ENCODE measurements at regions not wholly inside any gene's neighbourhood (a gene's known extent, or its start where the extent isn't known, plus 50 kb on each side); places are given as distances from the start of the nearest gene placed in this dataset.

GRCh38 chr3:64900617-64901521 is 213.1 kb upstream of the ADAMTS9 start:
- Histone ChIP-seq H3K36me3 (ENCODE audit: control insufficient read depth in 1 of 2, insufficient read depth in 2 of 2, low read length in 2 of 2) (no peaks in the 10 kb centered on the region), H2AFZ (ENCODE audit: low read depth, low read length, poor library complexity, severe bottlenecking) (no peak overlapping the region), H3K9me3 (ENCODE audit: control insufficient read depth in 1 of 2, insufficient read depth in 1 of 2, low read depth in 1 of 2, low read length in 2 of 2) (no peaks in the 10 kb centered on the region), H3K9ac (ENCODE audit: low read length) (no peak overlapping the region), H3K27me3 (ENCODE audit: insufficient read depth, low read length) (no peaks in the 10 kb centered on the region), H3K4me2 (ENCODE audit: low read length) (no peak overlapping the region), H4K20me1 (ENCODE audit: insufficient read depth) (no peaks in the 10 kb centered on the region), H3K4me3 (replicated peaks in 1 of 2; ENCODE audit: low read depth in 1 of 2, low read length in 2 of 2) (no peak overlapping the region), H3K4me1 (ENCODE audit: control insufficient read depth in 1 of 2, insufficient read depth in 2 of 2, low read length in 2 of 2) (no peaks in the 10 kb centered on the region), H3K79me2 (ENCODE audit: insufficient read depth, low read length) (no peaks in the 10 kb centered on the region), H3K27ac (ENCODE audit: low read depth, low read length) (no peak overlapping the region), H3K9me2 (ENCODE audit: insufficient read depth) (no peaks in the 10 kb centered on the region)
- intact Hi-C loops (cut with micrococcal nuclease) = no loop called here
- DNase-seq (ENCODE audit: low read depth, low spot score) (no peak), ATAC-seq (no peak)
- RAD21 ChIA-PET (ENCODE audit: low non-redundant PET in 1 of 2, low total read pairs in 2 of 2, uncharacterized antibody in 2 of 2, unreplicated experiment in 2 of 2) = no interaction called here
- POLR2A ChIA-PET = no interaction called here
- CTCF ChIA-PET = no interaction called here
- no TSS peak for BruUV-seq (replicated peaks)
- TF ChIP-seq CEBPB (IDR thresholded peaks at IDR 0.05; ENCODE audit: low read depth) = no peak

GRCh38 chr3:64900156-64900555 is 212.4 kb upstream of the ADAMTS9 start:
- H3K4me2 ChIP-seq (ENCODE audit: low read length) = no peak overlapping the region
- DNase-seq (ENCODE audit: low read depth, low spot score) (no peak), ATAC-seq (no peak)
- no peaks in the 10 kb centered on the region for H3K9me3 ChIP-seq (ENCODE audit: control insufficient read depth in 1 of 2, insufficient read depth in 1 of 2, low read depth in 1 of 2, low read length in 2 of 2)
- H2AFZ ChIP-seq (ENCODE audit: low read depth, low read length, poor library complexity, severe bottlenecking) = no peak overlapping the region
- H3K9ac ChIP-seq (ENCODE audit: low read length) = no peak overlapping the region
- no peaks in the 10 kb centered on the region for H3K4me1 ChIP-seq (ENCODE audit: control insufficient read depth in 1 of 2, insufficient read depth in 2 of 2, low read length in 2 of 2)
- ChIA-PET CTCF (no interaction called here), POLR2A (no interaction called here), RAD21 (ENCODE audit: low non-redundant PET in 1 of 2, low total read pairs in 2 of 2, uncharacterized antibody in 2 of 2, unreplicated experiment in 2 of 2) (no interaction called here)
- intact Hi-C loops (cut with micrococcal nuclease) = no loop called here
- TF ChIP-seq EGR1 (IDR thresholded peaks at IDR 0.05; ENCODE audit: low read depth) (no peak), ATF3 (IDR thresholded peaks at IDR 0.05) (no peak), ELF1 (IDR thresholded peaks at IDR 0.05; ENCODE audit: borderline replicate concordance, low read depth) (no peak), REST (IDR thresholded peaks at IDR 0.05; ENCODE audit: low read depth) (no peak), ZFX (IDR thresholded peaks at IDR 0.05) (no peak), MAX (IDR thresholded peaks at IDR 0.05) (no peak), SIN3A (IDR thresholded peaks at IDR 0.05; ENCODE audit: low read depth) (no peak), JUND (IDR thresholded peaks at IDR 0.05) (no peak), CTCF (IDR thresholded peaks at IDR 0.05 in 2 of 3, conservative IDR thresholded peaks at IDR 0.05 in 1 of 3; ENCODE audit: borderline replicate concordance in 1 of 3, insufficient read depth in 1 of 3, low read depth in 2 of 3, low read length in 2 of 3) (no peak), POLR2A (IDR thresholded peaks at IDR 0.05; ENCODE audit: borderline replicate concordance, extremely low read depth, insufficient read depth, insufficient read length) (no peak)
- H4K20me1 ChIP-seq (ENCODE audit: insufficient read depth) = no peaks in the 10 kb centered on the region
- no peaks in the 10 kb centered on the region for H3K36me3 ChIP-seq (ENCODE audit: control insufficient read depth in 1 of 2, insufficient read depth in 2 of 2, low read length in 2 of 2)
- H3K27ac ChIP-seq (ENCODE audit: low read depth, low read length) = no peak overlapping the region
- no peaks in the 10 kb centered on the region for H3K9me2 ChIP-seq (ENCODE audit: insufficient read depth)
- BruUV-seq (replicated peaks) = no TSS peak
- no peaks in the 10 kb centered on the region for H3K79me2 ChIP-seq (ENCODE audit: insufficient read depth, low read length)
- H3K4me3 ChIP-seq (replicated peaks in 1 of 2; ENCODE audit: low read depth in 1 of 2, low read length in 2 of 2) = no peak overlapping the region
- H3K27me3 ChIP-seq (ENCODE audit: insufficient read depth, low read length) = no peaks in the 10 kb centered on the region
